Activated CD4-positive, alpha-beta T cell treated with anti-CD3 and anti-CD28 coated beads for 1 hour (primary cell): ENCODE measurements at regions not wholly inside any gene's neighbourhood (a gene's known extent, or its start where the extent isn't known, plus 50 kb on each side); places are given as distances from the start of the nearest gene placed in this dataset.

ENCODE experiments used
- DNase-seq: peaks from one replicate; pipeline ENCODE4 v3.0.0-alpha.2; 2020

DNA sequence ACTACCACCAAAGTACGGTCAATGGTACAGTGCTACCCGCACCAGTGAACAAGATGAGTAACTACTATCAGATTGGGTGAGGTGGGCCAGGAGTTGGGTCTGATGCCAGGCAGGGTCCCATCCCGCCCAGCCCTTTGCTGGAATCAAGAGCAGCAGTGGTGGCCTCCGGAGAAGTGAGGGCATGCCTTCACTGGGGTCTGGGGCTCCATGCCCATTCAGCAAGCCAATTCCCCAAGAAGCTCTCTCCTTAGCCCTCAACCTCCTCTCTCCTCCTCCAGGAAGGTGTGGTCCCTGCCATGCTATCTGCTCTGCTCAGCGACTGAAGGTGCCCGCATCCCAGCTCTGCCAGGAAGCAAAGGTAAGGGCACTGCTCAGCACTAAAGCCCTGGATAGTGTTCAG is 62.7 kb upstream of the CPLX2 start:
- DNase-seq, result no peak

DNA sequence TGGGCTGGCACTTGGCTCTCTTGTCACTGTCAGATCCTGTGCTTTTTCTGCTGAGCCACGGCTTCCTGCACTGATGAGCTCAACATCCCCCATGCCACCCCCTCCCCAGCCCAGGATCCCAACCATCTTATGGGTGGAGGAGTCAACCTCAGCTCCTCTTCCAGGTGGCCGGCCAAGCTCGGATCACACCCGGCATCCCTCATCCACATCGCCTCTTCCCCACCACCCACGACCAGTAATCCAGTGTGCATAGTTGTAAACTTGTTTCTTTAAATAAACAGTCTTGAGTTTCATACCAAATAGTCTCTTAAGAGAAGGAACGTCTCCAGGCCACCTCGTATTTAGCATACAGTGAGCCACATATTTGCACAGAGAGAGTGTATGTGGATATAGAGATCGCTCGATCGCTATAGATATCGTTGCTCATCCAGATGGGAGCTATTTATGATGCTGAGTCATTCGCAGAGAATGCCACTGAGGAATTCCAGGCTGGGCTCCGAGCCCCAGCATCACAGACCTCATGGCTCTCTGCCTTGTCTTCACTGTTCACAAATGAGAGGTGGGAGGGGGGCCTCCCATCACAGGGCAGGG is 61.8 kb upstream of the CPLX2 start:
- DNase-seq, result no peak

DNA sequence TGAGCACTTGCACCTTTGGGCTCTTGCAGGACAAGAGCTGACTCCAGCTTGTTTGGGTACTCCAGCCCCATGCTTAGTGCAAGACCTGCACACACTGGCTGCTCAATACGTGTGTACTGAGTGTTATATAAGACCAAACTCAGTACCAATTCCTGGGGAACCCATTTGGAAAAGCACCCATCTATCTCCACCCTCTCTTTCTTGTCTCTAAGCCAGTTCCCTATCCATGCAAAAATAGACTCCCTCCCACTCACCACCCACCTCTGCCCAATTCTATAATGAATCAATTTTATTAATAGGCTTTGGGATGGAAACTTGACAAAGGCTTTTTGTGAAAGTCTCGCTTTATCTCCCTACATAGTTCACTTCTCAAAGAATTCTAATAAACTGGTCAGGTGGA is 60.9 kb upstream of the CPLX2 start:
- DNase-seq, result no peak

DNA sequence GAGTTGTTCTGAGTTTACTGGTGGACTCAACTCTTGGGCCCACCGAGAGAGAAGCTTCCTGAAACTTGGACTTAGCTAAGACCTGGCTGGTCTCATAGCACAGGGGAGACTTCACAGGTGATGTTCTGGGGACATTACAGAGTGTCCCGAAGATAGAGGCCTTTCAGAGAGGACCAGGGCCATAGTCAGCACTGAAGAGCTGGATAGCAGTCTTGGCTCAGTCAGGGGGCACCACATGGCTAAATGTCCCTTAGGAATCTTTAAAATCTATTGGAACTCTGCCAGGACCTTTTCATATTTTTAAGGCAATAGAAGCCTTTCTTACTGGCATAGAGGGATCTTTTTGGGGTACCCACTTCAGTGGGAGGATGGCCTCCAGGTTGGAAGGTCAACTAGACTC is 59.8 kb upstream of the CPLX2 start:
- DNase-seq, result no peak

DNA sequence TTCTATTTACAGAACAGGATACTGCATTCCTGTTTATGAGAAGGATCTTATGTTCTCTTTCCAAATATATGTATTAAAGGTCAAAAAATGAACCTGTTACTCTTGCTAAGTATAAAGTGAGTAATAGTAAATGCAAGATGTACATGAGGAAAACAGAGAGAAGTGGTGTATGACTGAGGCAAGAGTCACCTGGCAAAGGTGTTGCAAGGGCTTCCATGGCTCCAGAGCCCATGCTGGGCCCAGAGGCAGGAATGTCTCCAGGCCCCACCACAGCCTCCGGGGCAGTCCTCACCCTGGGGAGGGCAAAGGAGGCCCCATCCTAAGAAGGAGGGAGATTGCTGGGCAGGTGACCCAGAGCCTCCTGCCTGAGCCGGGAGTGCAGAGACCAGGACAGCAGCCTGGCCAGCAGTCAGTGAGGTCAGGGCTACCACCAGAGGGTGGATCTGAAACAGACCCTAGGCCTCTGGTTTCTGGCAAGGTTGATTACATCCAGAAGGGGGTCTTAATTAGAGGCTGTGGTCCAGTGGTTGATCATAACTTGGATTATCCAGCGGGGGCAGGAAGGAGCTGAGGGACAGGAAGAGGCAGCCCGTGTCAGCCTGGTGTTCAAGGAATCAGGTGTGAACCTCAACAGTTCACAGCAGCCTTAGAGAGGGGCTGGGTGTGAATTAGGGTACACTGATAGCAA is 57.3 kb upstream of the CPLX2 start:
- DNase-seq, result no peak

DNA sequence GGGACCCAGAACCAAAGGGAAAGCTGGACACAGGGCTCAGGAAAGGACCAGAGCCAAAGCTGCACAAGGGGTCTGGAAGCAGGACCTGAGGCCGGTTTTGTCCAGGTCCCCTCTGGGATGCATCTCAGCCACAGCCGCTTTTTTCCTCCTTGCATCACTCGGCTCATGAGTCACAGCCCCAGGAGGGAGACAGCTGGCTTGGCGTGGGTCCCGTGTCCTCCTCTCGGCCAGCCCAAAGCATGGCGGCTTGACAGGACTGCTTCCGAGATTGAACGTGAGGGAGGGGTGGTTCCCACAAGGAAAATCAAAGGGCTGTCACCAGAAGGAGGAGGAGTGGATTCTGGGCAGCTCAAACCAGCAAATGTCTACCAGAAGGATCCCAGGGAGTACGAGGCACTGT is 56.7 kb upstream of the CPLX2 start:
- no peak for DNase-seq

- no peak for DNase-seq
These were observed 56.1 kb upstream of the CPLX2 start for GRCh38 chr5:175815126-175815913.

GRCh38 chr5:175816348-175816747 is 55.0 kb upstream of the CPLX2 start:
- DNase-seq, result no peak

GRCh38 chr5:175819090-175819425 is 52.3 kb upstream of the CPLX2 start:
- no peak for DNase-seq

DNA sequence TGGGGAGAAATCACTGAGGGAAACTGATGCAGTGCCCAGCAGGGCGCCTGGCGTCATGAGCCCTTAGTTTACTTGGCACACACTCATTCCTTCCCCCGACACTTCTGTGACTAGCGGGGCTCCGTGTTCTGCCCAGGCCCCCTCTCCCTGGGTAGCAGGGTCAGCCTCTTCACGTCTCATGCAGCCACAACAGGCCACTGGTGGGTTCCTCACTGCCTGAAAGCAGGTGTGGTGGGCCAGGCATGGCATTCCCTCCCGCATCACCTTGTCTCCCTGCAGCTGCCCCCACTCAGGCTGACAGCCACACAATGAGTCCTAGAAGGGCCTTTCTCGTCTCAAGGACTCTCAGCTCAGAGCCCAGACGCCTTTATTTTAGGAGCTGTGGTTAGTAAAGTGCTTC is 51.1 kb upstream of the CPLX2 start:
- no peak for DNase-seq
